Small intestine (tissue), 7 donors: ENCODE measurements at regions not wholly inside any gene's neighbourhood (a gene's known extent, or its start where the extent isn't known, plus 50 kb on each side); places are given as distances from the start of the nearest gene placed in this dataset.

Experiments
- DNase-seq, 2 donors: peaks; one replicate each; pipeline versions ENCODE4 v3.0.0 to v3.0.0-alpha.2; 2013
- FAIRE-seq: peaks from 2 replicates; lab custom pipeline; 2012; peaks lifted over from hg19 to GRCh38; lab: Jason Lieb, UNC
- H3K27ac ChIP-seq, 3 donors: one replicate each; pipeline ENCODE4 v1.5.1; 2013; ENCODE audit warnings: low read length in 2 of 3, mild to moderate bottlenecking in 2 of 3, control low read depth in 1 of 3, inconsistent platforms in 1 of 3, low read depth in 1 of 3, moderate library complexity in 1 of 3
- H3K27me3 ChIP-seq, 3 donors: one replicate each; pipeline ENCODE4 v1.6.1; 2013; ENCODE audit warnings: low read length in 3 of 3, inconsistent platforms in 1 of 3; ENCODE audit not compliant: control insufficient read depth in 3 of 3, insufficient read depth in 3 of 3
- H3K36me3 ChIP-seq, 3 donors: one replicate each; pipeline ENCODE4 v1.6.1; 2013; ENCODE audit warnings: low read length in 3 of 3, inconsistent platforms in 1 of 3, low read depth in 1 of 3, mild to moderate bottlenecking in 1 of 3, moderate library complexity in 1 of 3; ENCODE audit not compliant: control insufficient read depth in 3 of 3, insufficient read depth in 2 of 3
- H3K4me1 ChIP-seq, 3 donors: one replicate each; pipeline ENCODE4 v1.6.1; 2013; ENCODE audit warnings: low read length in 2 of 3, inconsistent platforms in 1 of 3, low read depth in 1 of 3, mild to moderate bottlenecking in 1 of 3, moderate library complexity in 1 of 3; ENCODE audit not compliant: control insufficient read depth in 3 of 3, insufficient read depth in 2 of 3
- H3K4me3 ChIP-seq, 3 donors: one replicate each; pipeline ENCODE4 v1.5.1; 2013; ENCODE audit warnings: low read length in 3 of 3, control low read depth in 1 of 3, inconsistent platforms in 1 of 3, low read depth in 1 of 3, mild to moderate bottlenecking in 1 of 3, moderate library complexity in 1 of 3
- H3K9me3 ChIP-seq, 2 donors: one replicate each; pipeline ENCODE4 v1.6.1; 2013; ENCODE audit warnings: low read depth in 1 of 2, low read length in 1 of 2; ENCODE audit not compliant: control insufficient read depth in 2 of 2, insufficient read depth in 1 of 2
- WGBS, 3 donors: extraction: QIAGEN DNeasy Blood & Tissue Kit; methylation state at CpG; one replicate each; pipeline ENCODE4 v1.1.7; 2013; 5-methylcytosine and 5-hydroxymethylcytosine counted together
- donor health status: healthy with polysubstance abuse.
- donor health status: control.
- donor health status: control.
- donor health status: Bipolar disorder and iron deficiency.
- donor health status: healthy.

- peaks cover 0 to 2% of the 10 kb centered on the region in 2 donors for H3K9me3 ChIP-seq
- 82 to 94% (median 86%) methylated on average over 1 of the region's 1 CpG for WGBS, 3 donors
- FAIRE-seq (peak; percentile 59), DNase-seq (no peak)
- no peaks in the 10 kb centered on the region for H3K36me3 ChIP-seq
- H3K27ac ChIP-seq: no peak overlapping the region
- H3K27me3 ChIP-seq: no peaks in the 10 kb centered on the region
- H3K4me3 ChIP-seq: no peak overlapping the region
- H3K4me1 ChIP-seq: no peaks in the 10 kb centered on the region
Measured at GRCh38 chr18:70892381-70892780, 603.5 kb downstream of the SOCS6 start.

- H3K36me3 ChIP-seq: no peaks in the 10 kb centered on the region
- DNase-seq (no peak), FAIRE-seq (no peak)
- no peaks in the 10 kb centered on the region for H3K4me1 ChIP-seq
- no peak overlapping the region for H3K27ac ChIP-seq
- WGBS, 3 donors: 76 to 89% (median 83%) methylated on average over 1 of the region's 1 CpG
- peaks cover 0 to 2% of the 10 kb centered on the region in 2 donors for H3K9me3 ChIP-seq
- no peaks in the 10 kb centered on the region for H3K27me3 ChIP-seq
- no peak overlapping the region for H3K4me3 ChIP-seq
Measured at GRCh38 chr18:70870292-70870691, 581.4 kb downstream of the SOCS6 start.

GRCh38 chr18:70848329-70848728 lies 559.5 kb downstream of the SOCS6 start:
- FAIRE-seq (no peak), DNase-seq (no peak)
- Histone ChIP-seq H3K4me3 (no peak overlapping the region), H3K27ac (no peak overlapping the region), H3K9me3 (no peaks in the 10 kb centered on the region), H3K4me1 (no peaks in the 10 kb centered on the region), H3K27me3 (no peaks in the 10 kb centered on the region), H3K36me3 (no peaks in the 10 kb centered on the region)
- WGBS, 3 donors: 84 to 88% (median 87%) methylated on average over 7 of the region's 7 CpGs

- DNase-seq (no peak), FAIRE-seq (no peak)
- H3K4me3 ChIP-seq: no peak overlapping the region
- H3K9me3 ChIP-seq: no peaks in the 10 kb centered on the region
- no peaks in the 10 kb centered on the region for H3K36me3 ChIP-seq
- peaks cover 0 to 2% (median 0%) of the 10 kb centered on the region in 3 donors for H3K27me3 ChIP-seq
- 66 to 69% (median 68%) methylated on average over 3 of the region's 3 CpGs for WGBS, 3 donors
- H3K27ac ChIP-seq: no peak overlapping the region
- no peaks in the 10 kb centered on the region for H3K4me1 ChIP-seq
Measured at GRCh38 chr18:70840649-70841048, 551.8 kb downstream of the SOCS6 start.

GRCh38 chr18:70827632-70828031 lies 538.8 kb downstream of the SOCS6 start:
- 49 to 64% (median 60%) methylated on average over 3 of the region's 3 CpGs for WGBS, 3 donors
- FAIRE-seq (no peak), DNase-seq (no peak)
- no peaks in the 10 kb centered on the region for H3K27me3 ChIP-seq
- no peaks in the 10 kb centered on the region for H3K9me3 ChIP-seq
- no peak overlapping the region for H3K27ac ChIP-seq
- no peaks in the 10 kb centered on the region for H3K36me3 ChIP-seq
- no peaks in the 10 kb centered on the region for H3K4me1 ChIP-seq
- no peak overlapping the region for H3K4me3 ChIP-seq

GRCh38 chr18:70826571-70826970 lies 537.7 kb downstream of the SOCS6 start:
- Histone ChIP-seq H3K4me1 (no peaks in the 10 kb centered on the region), H3K27ac (no peak overlapping the region), H3K27me3 (no peaks in the 10 kb centered on the region), H3K9me3 (no peaks in the 10 kb centered on the region), H3K4me3 (no peak overlapping the region), H3K36me3 (no peaks in the 10 kb centered on the region)
- DNase-seq (no peak), FAIRE-seq (no peak)
- WGBS, 3 donors: 73 to 91% (median 85%) methylated on average over 2 of the region's 2 CpGs

GRCh38 chr18:70822691-70823090 lies 533.8 kb downstream of the SOCS6 start:
- DNase-seq (no peak), FAIRE-seq (no peak)
- H3K36me3 ChIP-seq: no peaks in the 10 kb centered on the region
- H3K4me1 ChIP-seq: no peaks in the 10 kb centered on the region
- 49 to 61% (median 59%) methylated on average over 3 of the region's 3 CpGs for WGBS, 3 donors
- no peak overlapping the region for H3K27ac ChIP-seq
- no peaks in the 10 kb centered on the region for H3K9me3 ChIP-seq
- H3K4me3 ChIP-seq: no peak overlapping the region
- no peaks in the 10 kb centered on the region for H3K27me3 ChIP-seq

GRCh38 chr18:70822117-70822516 lies 533.3 kb downstream of the SOCS6 start:
- no peak for DNase-seq
- Histone ChIP-seq H3K4me1 (no peaks in the 10 kb centered on the region), H3K9me3 (no peaks in the 10 kb centered on the region), H3K36me3 (no peaks in the 10 kb centered on the region), H3K27me3 (no peaks in the 10 kb centered on the region), H3K4me3 (no peak overlapping the region), H3K27ac (no peak overlapping the region)
- no peak for FAIRE-seq
- WGBS, 3 donors: 20 to 25% (median 24%) methylated on average over 3 of the region's 3 CpGs

GRCh38 chr18:70808481-70809056 lies 519.7 kb downstream of the SOCS6 start:
- no peak for DNase-seq
- H3K27me3 ChIP-seq: no peaks in the 10 kb centered on the region
- H3K4me1 ChIP-seq: no peaks in the 10 kb centered on the region
- no peak overlapping the region for H3K4me3 ChIP-seq
- no peak overlapping the region for H3K27ac ChIP-seq
- H3K36me3 ChIP-seq: no peaks in the 10 kb centered on the region
- no peak for FAIRE-seq
- WGBS, 3 donors: 61 to 65% (median 64%) methylated on average over 8 of the region's 8 CpGs
- H3K9me3 ChIP-seq: no peaks in the 10 kb centered on the region
